Hematopoietic multipotent progenitor cell (in vitro differentiated cells): ENCODE measurements at regions not wholly inside any gene's neighbourhood (a gene's known extent, or its start where the extent isn't known, plus 50 kb on each side); places are given as distances from the start of the nearest gene placed in this dataset.

ENCODE experiments used
- DNase-seq, 3 donors: peaks; one replicate each; pipeline ENCODE4 v3.0.0-alpha.2; 2011 to 2015; ENCODE audit warnings: low read depth in 2 of 3, low spot score in 2 of 3

DNA sequence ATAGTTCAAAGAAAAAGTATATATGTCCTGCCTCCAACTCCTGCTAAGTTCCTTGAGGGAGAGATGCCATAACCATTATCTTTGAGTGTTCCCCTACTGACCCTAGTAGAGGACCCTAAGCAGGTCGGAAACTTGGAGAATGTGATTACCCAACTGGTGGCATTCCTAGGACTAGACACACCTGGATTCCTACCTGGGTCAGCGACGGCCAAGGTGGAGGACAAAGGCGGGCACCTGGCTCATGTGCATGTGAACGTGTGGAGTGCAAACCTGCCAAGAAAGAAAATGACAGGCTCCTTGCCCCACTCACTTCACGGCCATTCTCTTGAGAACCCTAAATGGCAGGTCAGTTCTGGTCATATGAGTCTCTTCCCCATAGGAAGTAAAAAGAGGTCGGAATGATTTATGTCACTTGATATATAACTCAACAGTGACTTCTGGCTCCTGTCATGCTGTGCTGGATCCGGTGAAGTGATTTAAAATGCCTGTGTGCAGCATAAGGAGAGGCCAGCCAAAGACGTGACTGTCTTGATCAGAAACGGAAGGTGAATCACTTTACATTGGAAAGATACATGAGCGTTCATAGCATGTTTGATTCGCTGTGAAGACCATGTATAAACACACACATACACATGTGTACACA is 371.6 kb downstream of the EIPR1 start:
- no peak for DNase-seq

GRCh38 chr2:3001615-3002560 is 375.7 kb downstream of the EIPR1 start:
- DNase-seq, result peak in 2 of 3 donors; percentile 3

GRCh38 chr2:3000968-3001367 is 376.6 kb downstream of the EIPR1 start:
- no peak for DNase-seq

DNA sequence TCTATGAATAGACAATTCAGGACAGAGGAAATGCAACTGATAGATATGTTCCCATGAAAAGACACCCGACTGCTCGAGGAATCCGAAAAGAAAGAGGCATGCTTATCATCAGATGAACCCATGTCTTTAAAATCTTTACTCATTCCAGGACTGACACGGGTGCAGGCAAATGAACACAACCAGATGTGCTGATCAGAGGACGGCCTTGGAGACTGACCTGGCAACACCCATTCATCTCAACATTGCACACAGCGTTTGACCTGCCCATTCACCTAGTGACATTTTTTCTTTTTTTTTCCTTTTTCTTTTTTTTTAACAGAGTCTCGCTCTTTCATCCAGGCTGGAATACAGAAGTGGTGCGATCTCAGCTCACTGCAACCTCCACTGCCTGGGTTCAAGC is 377.5 kb downstream of the EIPR1 start:
- no peak for DNase-seq

DNA sequence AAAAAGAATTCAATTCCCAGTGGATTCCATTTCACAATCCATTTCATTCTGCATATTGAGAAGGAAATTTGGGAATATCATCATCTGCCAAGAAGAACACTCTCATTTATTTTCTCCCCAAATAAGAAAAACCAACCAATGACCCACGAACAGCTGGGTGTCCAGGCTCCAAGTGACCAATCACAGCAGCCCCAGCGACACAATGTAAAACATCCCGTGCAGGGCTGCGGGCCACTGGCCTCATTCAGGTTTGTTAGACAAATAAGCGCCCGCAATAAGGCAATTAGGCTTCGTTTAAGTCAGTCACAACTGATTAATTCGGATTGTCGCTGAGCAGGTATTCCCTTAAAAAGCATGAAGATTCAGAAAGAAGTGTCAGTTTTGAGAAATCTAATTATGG is 378.6 kb downstream of the EIPR1 start:
- no peak for DNase-seq

DNA sequence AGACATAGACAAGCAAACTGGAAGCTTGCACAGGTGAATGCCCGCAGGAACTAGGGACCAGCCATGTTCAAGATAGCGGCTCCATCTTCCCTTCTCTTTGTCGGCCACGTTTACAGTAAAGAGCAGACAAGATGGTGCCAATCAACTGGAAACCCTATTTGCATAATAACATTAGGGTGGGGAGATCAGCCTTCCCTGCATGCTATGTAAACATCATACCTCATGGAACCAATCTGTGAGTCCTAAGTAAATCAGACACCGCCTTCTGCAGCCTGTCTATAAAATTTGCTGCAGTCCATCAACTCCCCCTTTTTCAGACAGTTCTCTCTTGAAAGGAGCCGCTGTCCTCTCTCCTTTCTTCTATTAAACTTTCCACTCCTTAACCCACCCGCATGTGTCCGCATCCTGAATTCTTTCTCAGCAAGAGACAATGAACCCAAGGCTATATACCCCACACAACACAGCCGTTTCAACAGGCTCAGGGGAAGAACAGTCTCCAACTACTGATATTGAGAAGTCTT is 384.4 kb downstream of the EIPR1 start:
- no peak for DNase-seq

- no peak for DNase-seq
Measured at GRCh38 chr2:2992634-2993033, 385.0 kb downstream of the EIPR1 start.

DNA sequence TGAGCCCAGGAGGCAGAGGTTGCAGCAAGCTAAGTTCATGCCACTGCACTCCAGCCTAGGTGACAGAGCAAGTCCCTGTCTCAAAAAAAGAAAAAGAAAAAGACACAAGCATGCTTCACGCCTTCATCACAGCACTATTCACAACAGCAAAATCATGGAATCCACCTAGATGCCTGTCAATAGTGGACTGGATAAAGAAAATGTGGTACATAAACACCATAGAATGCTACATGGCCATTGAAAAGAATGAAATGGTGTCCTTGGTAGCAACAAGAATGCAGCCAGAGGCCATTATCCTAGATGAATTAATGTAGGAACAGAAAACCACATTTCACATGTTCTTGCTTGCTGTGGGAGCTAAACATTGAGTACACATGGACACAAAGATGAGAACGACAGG is 392.6 kb downstream of the EIPR1 start:
- no peak for DNase-seq

DNA sequence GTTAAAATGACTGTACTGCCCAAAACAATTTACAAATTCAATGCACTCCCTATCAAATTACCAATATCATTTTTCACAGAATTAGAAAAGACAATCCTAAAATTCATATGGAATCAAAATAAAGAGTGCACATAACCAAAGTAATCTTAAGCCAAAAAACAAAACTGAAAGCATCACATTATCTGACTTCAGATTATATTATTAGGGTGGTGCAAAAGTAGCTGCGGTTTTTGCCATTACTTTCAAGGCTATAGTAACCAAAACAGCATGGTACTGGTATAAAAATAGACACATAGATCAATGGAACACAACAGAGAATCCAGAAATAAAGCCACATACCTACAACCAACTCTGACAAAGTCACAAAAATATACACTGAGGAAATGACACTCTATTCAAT is 396.6 kb downstream of the EIPR1 start:
- no peak for DNase-seq

DNA sequence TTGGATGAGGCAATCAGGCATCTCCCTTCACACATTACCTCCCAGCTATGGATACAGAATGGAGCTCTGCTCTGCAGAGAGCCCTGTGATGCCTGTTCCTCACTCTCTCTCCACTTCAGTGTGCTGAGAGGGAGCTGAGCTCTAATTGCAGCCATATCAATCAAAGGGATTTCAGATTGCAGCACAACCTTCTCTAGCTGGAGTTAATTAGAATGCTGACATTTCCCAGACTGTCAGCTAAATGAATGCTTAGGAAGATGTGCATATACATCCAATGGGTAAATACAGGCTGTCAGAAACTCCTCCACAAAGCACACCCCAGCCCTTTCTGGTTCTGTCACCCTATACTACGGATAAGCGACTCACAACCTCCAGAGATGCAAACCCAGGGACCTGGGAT is 402.6 kb downstream of the EIPR1 start:
- DNase-seq, result no peak

DNA sequence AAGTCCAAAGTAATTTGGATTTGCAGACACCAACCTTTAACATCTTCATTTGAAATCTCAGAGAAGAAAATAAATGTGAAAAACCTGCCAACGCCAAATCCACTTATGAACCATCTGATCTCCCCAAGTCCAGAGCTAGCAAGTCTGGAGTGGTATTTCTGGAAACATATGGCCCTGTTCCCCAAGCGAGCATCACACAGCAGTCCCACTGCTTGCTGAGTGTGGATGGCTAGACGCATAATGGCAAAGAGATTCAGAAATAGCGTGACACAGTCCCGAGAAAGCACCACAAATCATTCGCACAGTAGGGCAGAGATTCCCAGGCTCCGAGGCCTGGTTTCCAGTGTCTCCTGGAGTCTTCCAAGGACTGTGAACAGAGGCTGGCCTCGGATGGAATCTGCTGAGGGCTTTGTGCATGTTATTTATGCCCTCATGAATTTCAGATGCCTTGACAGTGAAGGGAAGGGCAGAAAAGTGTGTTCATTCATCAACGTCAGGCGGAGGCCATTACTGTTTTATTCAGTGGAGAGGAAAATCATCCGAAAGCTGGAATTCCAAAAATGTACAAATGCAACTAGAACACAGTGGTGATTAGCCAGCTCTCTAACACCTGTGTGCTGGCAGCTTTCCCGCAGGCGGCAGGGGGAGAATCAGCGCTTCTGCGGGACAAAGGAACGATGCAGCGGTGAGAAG is 417.0 kb downstream of the EIPR1 start:
- DNase-seq, result no peak

DNA sequence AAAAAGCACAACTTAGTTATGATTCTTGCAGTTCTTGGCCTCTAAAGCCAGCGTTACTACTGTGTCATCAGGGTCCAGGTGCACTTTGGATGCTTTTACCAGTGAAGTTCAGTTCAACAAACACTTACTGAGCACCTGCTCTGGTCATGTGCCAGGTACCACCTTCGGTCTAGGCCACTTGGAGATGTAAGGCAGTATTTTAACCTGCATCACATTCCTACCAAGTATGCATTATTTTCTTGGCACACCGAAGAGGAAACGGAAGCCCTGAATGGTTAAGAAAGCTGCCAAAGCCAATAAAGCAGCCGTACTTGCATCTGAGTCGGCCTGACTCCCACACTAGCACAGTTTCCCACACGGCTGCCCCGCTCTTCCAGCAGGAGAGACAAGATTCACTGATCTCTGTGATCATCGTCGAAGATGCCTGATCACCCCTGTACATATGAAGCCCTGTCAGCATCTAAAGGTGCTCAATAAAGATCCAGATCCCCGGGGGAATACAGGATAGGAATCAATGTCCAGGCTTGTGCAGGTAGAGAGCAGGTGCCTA is 427.1 kb downstream of the EIPR1 start:
- DNase-seq, result no peak

DNA sequence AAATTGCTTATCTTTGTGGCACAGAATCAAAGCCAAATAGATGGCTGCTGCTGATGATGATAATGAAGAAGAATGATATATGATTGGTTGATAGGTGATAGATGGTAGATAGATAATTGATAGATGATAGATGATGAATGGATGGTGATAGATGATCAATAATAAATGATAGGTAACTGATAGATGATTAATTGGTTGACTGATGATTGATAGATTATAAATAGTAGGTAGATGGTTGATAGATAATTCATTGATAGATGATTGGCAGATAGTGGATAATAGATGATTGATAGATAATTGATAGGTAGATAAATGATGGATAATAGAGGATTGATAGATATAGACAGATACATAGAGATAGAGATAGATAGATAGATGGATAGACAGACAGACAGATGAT is 430.2 kb downstream of the EIPR1 start:
- no peak for DNase-seq

- DNase-seq, result no peak
Measured at GRCh38 chr2:2942906-2943305, 434.7 kb downstream of the EIPR1 start.

DNA sequence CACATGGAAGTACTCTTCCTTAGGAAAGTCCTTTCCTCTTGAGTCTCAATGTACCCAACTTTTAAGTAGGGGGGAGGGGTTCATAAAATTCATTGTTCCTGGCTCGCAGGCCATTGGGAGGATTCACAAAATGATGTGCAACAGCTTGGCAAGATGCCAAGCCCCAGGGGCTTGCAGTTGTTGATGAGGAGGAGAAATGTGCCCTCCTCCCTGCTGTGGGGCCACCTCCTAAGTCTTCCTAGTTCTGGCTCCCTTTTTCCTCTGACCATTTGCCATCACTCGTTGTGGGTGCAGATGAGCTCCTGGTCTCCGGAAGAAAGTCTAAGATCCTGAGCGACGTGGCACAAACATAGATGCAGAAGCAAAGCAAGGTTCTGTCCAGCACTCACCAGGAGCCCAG is 435.4 kb downstream of the EIPR1 start:
- DNase-seq, result no peak

- DNase-seq, result no peak
Measured at GRCh38 chr2:2941205-2941604, 436.4 kb downstream of the EIPR1 start.

DNA sequence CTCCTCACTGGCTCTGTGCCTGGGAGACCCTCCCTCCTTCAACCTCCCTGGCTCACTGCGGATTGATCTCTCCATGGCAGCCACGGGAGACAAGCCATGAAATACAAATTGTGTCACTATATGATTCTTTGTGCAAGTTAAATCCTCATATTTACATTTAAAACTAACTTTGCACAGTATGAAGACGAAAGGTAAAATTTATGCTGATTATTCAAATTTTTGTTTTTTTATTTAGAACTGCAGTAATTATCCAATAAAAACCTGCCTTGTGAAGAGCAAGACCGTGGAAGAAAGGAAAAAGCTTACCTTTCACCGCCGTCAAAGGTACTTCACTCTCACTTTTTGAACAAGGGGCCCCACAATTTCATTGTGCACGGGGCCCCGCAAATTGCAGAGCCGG is 436.9 kb downstream of the EIPR1 start:
- no peak for DNase-seq

GRCh38 chr2:2940061-2940460 is 437.6 kb downstream of the EIPR1 start:
- DNase-seq, result no peak

- no peak for DNase-seq
Measured at GRCh38 chr2:2939078-2939795, 438.4 kb downstream of the EIPR1 start.

DNA sequence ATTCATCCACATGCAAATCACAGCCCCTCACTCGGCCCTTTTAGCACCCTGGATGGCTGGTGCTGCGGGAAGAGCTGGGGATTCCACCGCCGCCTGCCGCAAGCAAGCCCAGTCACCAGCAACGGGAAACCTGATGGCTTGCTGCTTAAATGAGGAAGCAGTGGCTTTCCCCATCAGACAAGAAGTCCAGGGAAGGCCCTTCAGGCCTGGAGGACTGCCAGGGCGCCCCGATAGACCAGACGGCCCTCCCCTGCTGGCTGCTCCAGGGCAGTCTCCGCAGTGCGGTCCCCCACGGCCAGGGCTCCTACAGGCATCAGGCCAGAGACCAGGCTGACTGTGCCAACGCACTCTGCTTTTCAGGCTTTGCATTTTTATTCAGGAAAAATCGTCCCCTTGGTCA is 439.1 kb downstream of the EIPR1 start:
- no peak for DNase-seq
